Mammary epithelial cell (primary cell): ENCODE measurements at regions not wholly inside any gene's neighbourhood (a gene's known extent, or its start where the extent isn't known, plus 50 kb on each side); places are given as distances from the start of the nearest gene placed in this dataset.

Source experiments
- CTCF ChIP-seq, 2 donors: IDR thresholded peaks in 1 of 2; conservative IDR thresholded peaks in 1 of 2; 2 replicates each; pipeline ENCODE4 v1.5.1; 2011 to 2012; ENCODE audit warnings: inconsistent platforms in 2 of 2, low read length in 2 of 2, mild to moderate bottlenecking in 2 of 2, control low read depth in 1 of 2, low read depth in 1 of 2; ENCODE audit not compliant: insufficient read depth in 1 of 2; ENCODE audit errors: extremely low read depth in 1 of 2
- EZH2 ChIP-seq: IDR thresholded peaks from 2 replicates; pipeline ENCODE4 v1.6.1; 2012; ENCODE audit warnings: low read length, inconsistent platforms, borderline replicate concordance

GRCh38 chr10:47112612-47113011 is 187.4 kb upstream of the GDF10 start:
- TF ChIP-seq CTCF (conservative IDR thresholded peaks at IDR 0.05 in 1 of 2, IDR thresholded peaks at IDR 0.05 in 1 of 2; ENCODE audit: extremely low read depth in 1 of 2, insufficient read depth in 1 of 2, low read depth in 1 of 2, low read length in 2 of 2) (no peak), EZH2 (no peak)
